Sigmoid colon (tissue), 4 donors: ENCODE measurements at regions not wholly inside any gene's neighbourhood (a gene's known extent, or its start where the extent isn't known, plus 50 kb on each side); places are given as distances from the start of the nearest gene placed in this dataset.

Source experiments
- POLR2A ChIP-seq, 2 donors: fragments of 450-650 bp; IDR thresholded peaks; one replicate each; pipeline ENCODE4 v1.6.1; 2016; ENCODE audit warnings: antibody characterized with exemption in 2 of 2, mild to moderate bottlenecking in 2 of 2, moderate library complexity in 2 of 2
- POLR2AphosphoS5 ChIP-seq, 4 donors: sonication (generic); formaldehyde crosslinking; IDR thresholded peaks; one replicate each; pipeline ENCODE4 v1.6.1; 2017; ENCODE audit warnings: antibody characterized with exemption in 4 of 4
- TF ChIP-seq, protein P1 (sequence below), 4 experiments: fragments of 450-650 bp in 3 of 4; fragments of 200-600 bp in 1 of 4; IDR thresholded peaks; one replicate each; pipeline ENCODE4 v1.5.1; 2016 to 2019; ENCODE audit warnings: antibody characterized with exemption in 4 of 4, mild to moderate bottlenecking in 3 of 4, moderate library complexity in 2 of 4

DNA sequence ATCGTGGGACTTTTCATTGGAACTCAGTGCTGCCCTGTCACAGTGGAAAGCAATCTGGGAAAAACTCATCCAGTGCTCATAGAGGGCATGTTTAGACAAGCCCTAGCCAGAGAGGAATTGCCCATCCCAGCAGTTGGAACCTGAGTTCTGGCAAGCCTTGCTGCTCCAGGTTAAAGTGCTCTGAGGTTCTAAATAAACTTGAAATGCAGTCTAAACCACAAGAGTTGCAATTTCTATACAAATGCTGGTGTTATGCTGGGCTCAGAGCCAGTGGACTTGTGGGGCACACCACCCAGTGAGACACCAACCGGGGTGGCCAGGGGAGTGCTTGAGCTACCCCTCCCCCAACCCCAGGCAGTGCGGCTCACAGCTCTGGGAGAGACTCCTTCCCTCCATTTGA, 142.8 kb upstream of the PPP1R2C start:
- TF ChIP-seq POLR2AphosphoS5 (IDR thresholded peaks at IDR 0.05) = no peak
- TF ChIP-seq POLR2A (IDR thresholded peaks at IDR 0.05) = no peak
- TF ChIP-seq, protein P1, sequence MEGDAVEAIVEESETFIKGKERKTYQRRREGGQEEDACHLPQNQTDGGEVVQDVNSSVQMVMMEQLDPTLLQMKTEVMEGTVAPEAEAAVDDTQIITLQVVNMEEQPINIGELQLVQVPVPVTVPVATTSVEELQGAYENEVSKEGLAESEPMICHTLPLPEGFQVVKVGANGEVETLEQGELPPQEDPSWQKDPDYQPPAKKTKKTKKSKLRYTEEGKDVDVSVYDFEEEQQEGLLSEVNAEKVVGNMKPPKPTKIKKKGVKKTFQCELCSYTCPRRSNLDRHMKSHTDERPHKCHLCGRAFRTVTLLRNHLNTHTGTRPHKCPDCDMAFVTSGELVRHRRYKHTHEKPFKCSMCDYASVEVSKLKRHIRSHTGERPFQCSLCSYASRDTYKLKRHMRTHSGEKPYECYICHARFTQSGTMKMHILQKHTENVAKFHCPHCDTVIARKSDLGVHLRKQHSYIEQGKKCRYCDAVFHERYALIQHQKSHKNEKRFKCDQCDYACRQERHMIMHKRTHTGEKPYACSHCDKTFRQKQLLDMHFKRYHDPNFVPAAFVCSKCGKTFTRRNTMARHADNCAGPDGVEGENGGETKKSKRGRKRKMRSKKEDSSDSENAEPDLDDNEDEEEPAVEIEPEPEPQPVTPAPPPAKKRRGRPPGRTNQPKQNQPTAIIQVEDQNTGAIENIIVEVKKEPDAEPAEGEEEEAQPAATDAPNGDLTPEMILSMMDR (IDR thresholded peaks at IDR 0.05) = no peak
